H9 (cell line): ENCODE measurements at regions not wholly inside any gene's neighbourhood (a gene's known extent, or its start where the extent isn't known, plus 50 kb on each side); places are given as distances from the start of the nearest gene placed in this dataset.

Source experiments
- DNase-seq: peaks from one replicate; pipeline ENCODE4 v3.0.0-alpha.2; 2017
- H2AFZ ChIP-seq: one replicate; pipeline ENCODE4 v1.6.1; 2013; ENCODE audit warnings: mild to moderate bottlenecking, low read length, control low read depth, moderate library complexity
- H2AK5ac ChIP-seq: 2 replicates; pipeline ENCODE4 v1.6.1; 2013; ENCODE audit warnings: low read length, control low read depth, mixed read lengths; ENCODE audit not compliant: insufficient read length
- H2BK120ac ChIP-seq: one replicate; pipeline ENCODE4 v1.6.1; 2013; ENCODE audit warnings: low read depth, mild to moderate bottlenecking, low read length, control low read depth, inconsistent platforms; ENCODE audit not compliant: poor library complexity, severe bottlenecking
- H2BK12ac ChIP-seq: 2 replicates; pipeline ENCODE4 v1.6.1; 2013; ENCODE audit warnings: low read length, control low read depth, mixed read lengths, low read depth; ENCODE audit not compliant: insufficient read length
- H2BK15ac ChIP-seq: 2 replicates; pipeline ENCODE4 v1.6.1; 2013; ENCODE audit warnings: low read depth, low read length, control low read depth
- H2BK20ac ChIP-seq: one replicate; pipeline ENCODE4 v1.6.1; 2013; ENCODE audit warnings: low read depth, mild to moderate bottlenecking, low read length, control low read depth, inconsistent platforms; ENCODE audit not compliant: poor library complexity, severe bottlenecking
- H2BK5ac ChIP-seq: 2 replicates; pipeline ENCODE4 v1.6.1; 2013; ENCODE audit warnings: low read length, control low read depth, mixed read lengths; ENCODE audit not compliant: insufficient read length
- H3K14ac ChIP-seq: 2 replicates; pipeline ENCODE4 v1.6.1; 2013; ENCODE audit warnings: low read length, control low read depth; ENCODE audit not compliant: insufficient read depth
- H3K18ac ChIP-seq: 2 replicates; pipeline ENCODE4 v1.6.1; 2013; ENCODE audit warnings: low read depth, mild to moderate bottlenecking, mixed read lengths, low read length, control low read depth; ENCODE audit not compliant: insufficient read length
- H3K23ac ChIP-seq: 2 replicates; pipeline ENCODE4 v1.6.1; 2013; ENCODE audit warnings: low read length, control low read depth, mixed read lengths, low read depth; ENCODE audit not compliant: insufficient read length
- H3K23me2 ChIP-seq: 2 replicates; pipeline ENCODE4 v1.6.1; 2013; ENCODE audit warnings: low read depth, mild to moderate bottlenecking, mixed read lengths, low read length, control low read depth; ENCODE audit not compliant: insufficient read length, poor library complexity, severe bottlenecking
- H3K27ac ChIP-seq: 2 replicates; pipeline ENCODE4 v1.5.1; 2013; ENCODE audit warnings: low read length, control low read depth, mixed read lengths, low read depth; ENCODE audit not compliant: insufficient read length
- H3K27me3 ChIP-seq: 2 replicates; pipeline ENCODE4 v1.6.1; 2013; ENCODE audit warnings: low read length, control low read depth, inconsistent platforms; ENCODE audit not compliant: insufficient read depth
- H3K4ac ChIP-seq: 2 replicates; pipeline ENCODE4 v1.6.1; 2013; ENCODE audit warnings: low read depth, mild to moderate bottlenecking, control low read depth, inconsistent platforms, low read length, moderate library complexity
- H3K4me1 ChIP-seq: 2 replicates; pipeline ENCODE4 v1.6.1; 2013; ENCODE audit warnings: low read length, control low read depth, inconsistent platforms; ENCODE audit not compliant: insufficient read depth
- H3K4me2 ChIP-seq: 2 replicates; pipeline ENCODE4 v1.6.1; 2013; ENCODE audit warnings: low read length, control low read depth, mixed read lengths; ENCODE audit not compliant: insufficient read length, insufficient read depth
- H3K56ac ChIP-seq: 2 replicates; pipeline ENCODE4 v1.6.1; 2013; ENCODE audit warnings: low read depth, mild to moderate bottlenecking, mixed read lengths, low read length, control low read depth; ENCODE audit not compliant: insufficient read length
- H3K79me1 ChIP-seq: 2 replicates; pipeline ENCODE4 v1.6.1; 2013; ENCODE audit warnings: low read depth, mild to moderate bottlenecking, moderate library complexity, low read length, control low read depth, inconsistent platforms; ENCODE audit not compliant: insufficient read depth, poor library complexity, severe bottlenecking
- H3K79me2 ChIP-seq: 2 replicates; pipeline ENCODE4 v1.6.1; 2013; ENCODE audit warnings: low read length, control low read depth, inconsistent platforms; ENCODE audit not compliant: insufficient read depth
- H3K9ac ChIP-seq: 2 replicates; pipeline ENCODE4 v1.6.1; 2013; ENCODE audit warnings: low read length, control low read depth, mixed read lengths; ENCODE audit not compliant: insufficient read length; ENCODE audit errors: extremely low read depth
- H3K9me3 ChIP-seq: one replicate; pipeline ENCODE4 v1.6.1; 2013; ENCODE audit warnings: low read depth, low read length, inconsistent platforms; ENCODE audit not compliant: control insufficient read depth
- H3T11ph ChIP-seq: one replicate; pipeline ENCODE4 v1.6.1; 2013; ENCODE audit warnings: mild to moderate bottlenecking, low read length, control low read depth, inconsistent platforms
- H4K20me1 ChIP-seq: one replicate; pipeline ENCODE4 v1.6.1; 2013; ENCODE audit not compliant: control insufficient read depth, insufficient read length, insufficient read depth
- H4K5ac ChIP-seq: 2 replicates; pipeline ENCODE4 v1.6.1; 2013; ENCODE audit warnings: low read depth, mild to moderate bottlenecking, mixed read lengths, low read length, control low read depth; ENCODE audit not compliant: insufficient read length
- H4K8ac ChIP-seq: replicated peaks from 2 replicates; pipeline ENCODE4 v1.6.1; 2013; ENCODE audit warnings: low read length, control low read depth, mixed read lengths, low read depth; ENCODE audit not compliant: insufficient read length
- H4K91ac ChIP-seq: 2 replicates; pipeline ENCODE4 v1.6.1; 2013; ENCODE audit warnings: low read depth, mild to moderate bottlenecking, moderate library complexity, mixed read lengths, low read length, control low read depth; ENCODE audit not compliant: insufficient read length
- H3K27ac Mint-ChIP-seq, 3 experiments: 2 replicates in 2 of 3; 3 replicates in 1 of 3; pipeline ENCODE4 v1.8.0; 2020 to 2021; ENCODE audit warnings: mixed read lengths in 3 of 3, mild to moderate bottlenecking in 1 of 3, moderate library complexity in 1 of 3
- H3K27me3 Mint-ChIP-seq: 2 replicates; pipeline ENCODE4 v1.8.0; 2021; ENCODE audit warnings: low read depth, mild to moderate bottlenecking, moderate library complexity, mixed read lengths
- H3K36me3 Mint-ChIP-seq, 3 experiments: 2 replicates in 2 of 3; 3 replicates in 1 of 3; pipeline ENCODE4 v1.8.0; 2020 to 2021; ENCODE audit warnings: low read depth in 3 of 3, mixed read lengths in 3 of 3; ENCODE audit not compliant: insufficient read depth in 1 of 3
- H3K4me1 Mint-ChIP-seq, 2 experiments: 2 replicates each; pipeline ENCODE4 v1.8.0; 2020; ENCODE audit warnings: mixed read lengths in 2 of 2
- H3K4me3 Mint-ChIP-seq, 2 experiments: 2 replicates in 1 of 2; 3 replicates in 1 of 2; pipeline ENCODE4 v1.8.0; 2020 to 2021; ENCODE audit warnings: mild to moderate bottlenecking in 2 of 2, mixed read lengths in 2 of 2, moderate library complexity in 1 of 2
- H3K9me3 Mint-ChIP-seq, 2 experiments: 2 replicates in 1 of 2; 3 replicates in 1 of 2; pipeline ENCODE4 v1.8.0; 2020; ENCODE audit warnings: mild to moderate bottlenecking in 2 of 2, mixed read lengths in 2 of 2, moderate library complexity in 1 of 2
- CTCF ChIP-seq: fragments of 200-600 bp; sonication (generic); conservative IDR thresholded peaks from 3 replicates; pipeline ENCODE4 v1.8.0; 2021; ENCODE audit warnings: antibody characterized with exemption, mild to moderate bottlenecking
- WGBS: extraction: QIAGEN DNeasy Blood & Tissue Kit; methylation state at CpG from one replicate; pipeline ENCODE4 v1.1.7; 2013; ENCODE audit warnings: missing lambda C conversion rate, low lambda C conversion rate, mixed read lengths; ENCODE audit not compliant: insufficient read length; ENCODE audit errors: extremely low coverage; 5-methylcytosine and 5-hydroxymethylcytosine counted together

GRCh38 chr10:36457751-36458150 is 667.6 kb upstream of the ANKRD30A start:
- Mint-ChIP-seq H3K36me3 (peaks cover 9 to 23% (median 9%) of the 10 kb centered on the region in 3 experiments; a peak in 6 of 7 replicates), H3K27me3 (no peaks in the 10 kb centered on the region; the same call in 1 of the 2 replicates), H3K4me1 (no peaks in the 10 kb centered on the region), H3K27ac (no peak overlapping the region), H3K9me3 (peaks cover 24% of the 10 kb centered on the region in 2 experiments), H3K4me3 (no peak overlapping the region)
- no peak overlapping the region for H2BK120ac ChIP-seq
- no peak for TF ChIP-seq CTCF
- no peak overlapping the region for H3K9ac ChIP-seq
- H2AK5ac ChIP-seq, result no peak overlapping the region
- no peak overlapping the region for H2BK12ac ChIP-seq
- H3K18ac ChIP-seq, result no peak overlapping the region
- no peak overlapping the region for H3K56ac ChIP-seq
- no peaks in the 10 kb centered on the region for H3K4me1 ChIP-seq
- H2AFZ ChIP-seq, result no peak overlapping the region
- no CpG with 5 or more reads among the region's 1 CpG for WGBS
- no peak overlapping the region for H3K23ac ChIP-seq
- no peak overlapping the region for H4K8ac ChIP-seq
- H4K20me1 ChIP-seq, result no peaks in the 10 kb centered on the region
- H3K27me3 ChIP-seq, result no peaks in the 10 kb centered on the region
- no peak overlapping the region for H3K4me2 ChIP-seq
- H3K27ac ChIP-seq, result no peak overlapping the region
- H3K79me2 ChIP-seq, result no peaks in the 10 kb centered on the region
- H3K14ac ChIP-seq, result no peak overlapping the region
- no peak overlapping the region for H2BK15ac ChIP-seq
- H4K5ac ChIP-seq, result no peak overlapping the region
- H3T11ph ChIP-seq, result no peak overlapping the region
- H4K91ac ChIP-seq, result no peak overlapping the region
- H3K23me2 ChIP-seq, result no peaks in the 10 kb centered on the region
- no peak overlapping the region for H2BK20ac ChIP-seq
- no peaks in the 10 kb centered on the region for H3K9me3 ChIP-seq
- H2BK5ac ChIP-seq, result no peak overlapping the region
- DNase-seq, result no peak
- H3K79me1 ChIP-seq, result no peaks in the 10 kb centered on the region
- H3K4ac ChIP-seq, result no peak overlapping the region
